ENCODE measurements at regions not wholly inside any gene's neighbourhood (a gene's known extent, or its start where the extent isn't known, plus 50 kb on each side); places are given as distances from the start of the nearest gene placed in this dataset.

DNA sequence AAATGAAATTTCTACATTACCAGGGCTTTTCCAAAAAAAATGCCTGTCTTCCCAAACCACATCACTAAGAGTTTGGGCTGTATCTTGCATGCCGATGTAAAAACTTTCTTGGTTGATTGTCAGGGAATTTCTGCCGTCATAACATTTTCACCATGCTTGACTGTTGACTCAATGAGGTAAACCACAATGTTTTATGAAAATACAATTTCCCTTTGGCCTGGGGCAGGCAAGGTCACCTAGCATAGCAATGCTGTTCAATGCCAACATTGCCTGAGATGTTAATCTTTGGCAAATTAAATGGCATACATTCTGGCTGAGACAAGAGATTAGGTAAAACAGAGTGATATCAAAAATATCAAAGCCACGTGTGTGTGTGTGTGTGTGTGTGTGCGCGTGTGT is 137.1 kb upstream of the TBL1X start:
- TF ChIP-seq CTCF (IDR thresholded peaks at IDR 0.05; ENCODE audit: unreplicated experiment): no peak
- DNase-seq (ENCODE audit: low spot score): no peak
- Mint-ChIP-seq H3K9me3 (ENCODE audit: unreplicated experiment) (no peaks in the 10 kb centered on the region), H3K4me3 (ENCODE audit: unreplicated experiment) (no peak overlapping the region), H3K27me3 (ENCODE audit: unreplicated experiment) (peaks cover 2% of the 10 kb centered on the region), H3K4me1 (ENCODE audit: unreplicated experiment) (no peaks in the 10 kb centered on the region), H3K36me3 (ENCODE audit: low read depth, unreplicated experiment) (no peaks in the 10 kb centered on the region), H3K27ac (ENCODE audit: unreplicated experiment) (no peak overlapping the region)

DNA sequence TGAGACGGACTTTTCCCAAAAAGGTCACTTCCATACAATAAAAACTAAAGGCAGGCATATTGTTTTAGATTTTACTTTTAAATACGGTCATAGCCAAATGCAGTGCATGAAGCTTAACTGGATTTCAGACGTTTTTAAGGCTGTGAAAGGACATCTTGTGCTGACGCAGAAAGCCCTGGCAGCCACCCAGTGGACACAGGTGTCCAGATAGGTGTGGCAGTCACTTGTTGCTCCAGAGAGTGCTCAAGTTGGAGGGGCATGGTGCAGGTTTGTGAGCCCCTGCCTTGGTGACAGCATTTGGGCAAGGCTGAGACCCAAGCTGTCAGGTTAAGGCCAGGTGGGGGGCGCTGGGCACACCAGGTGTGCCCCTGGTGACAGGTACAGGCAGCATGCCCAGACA is 135.8 kb upstream of the TBL1X start:
- H3K9me3 Mint-ChIP-seq (ENCODE audit: unreplicated experiment): no peaks in the 10 kb centered on the region
- no peaks in the 10 kb centered on the region for H3K4me1 Mint-ChIP-seq (ENCODE audit: unreplicated experiment)
- TF ChIP-seq CTCF (IDR thresholded peaks at IDR 0.05; ENCODE audit: unreplicated experiment): no peak

GRCh38 chrX:9330249-9330982 is 134.4 kb upstream of the TBL1X start:
- no peaks in the 10 kb centered on the region for H3K36me3 Mint-ChIP-seq (ENCODE audit: low read depth, unreplicated experiment)
- no peak for DNase-seq (ENCODE audit: low spot score)
- no peak overlapping the region for H3K27ac Mint-ChIP-seq (ENCODE audit: unreplicated experiment)
- no peaks in the 10 kb centered on the region for H3K9me3 Mint-ChIP-seq (ENCODE audit: unreplicated experiment)
- no peak overlapping the region for H3K4me3 Mint-ChIP-seq (ENCODE audit: unreplicated experiment)
- peaks cover 2% of the 10 kb centered on the region for H3K27me3 Mint-ChIP-seq (ENCODE audit: unreplicated experiment)
- H3K4me1 Mint-ChIP-seq (ENCODE audit: unreplicated experiment): no peaks in the 10 kb centered on the region
- TF ChIP-seq CTCF (IDR thresholded peaks at IDR 0.05; ENCODE audit: unreplicated experiment): no peak

More for the DNA sequence above, 135.8 kb upstream of the TBL1X start:
- Mint-ChIP-seq H3K4me3 (ENCODE audit: unreplicated experiment) (no peak overlapping the region), H3K36me3 (ENCODE audit: low read depth, unreplicated experiment) (no peaks in the 10 kb centered on the region), H3K27me3 (ENCODE audit: unreplicated experiment) (peaks cover 2% of the 10 kb centered on the region), H3K27ac (ENCODE audit: unreplicated experiment) (no peak overlapping the region)
- no peak for DNase-seq (ENCODE audit: low spot score)

- Mint-ChIP-seq H3K27me3 (ENCODE audit: unreplicated experiment) (no peaks in the 10 kb centered on the region), H3K36me3 (ENCODE audit: low read depth, unreplicated experiment) (no peaks in the 10 kb centered on the region), H3K4me1 (ENCODE audit: unreplicated experiment) (peaks cover 7% of the 10 kb centered on the region), H3K9me3 (ENCODE audit: unreplicated experiment) (no peaks in the 10 kb centered on the region), H3K4me3 (ENCODE audit: unreplicated experiment) (no peak overlapping the region), H3K27ac (ENCODE audit: unreplicated experiment) (no peak overlapping the region)
- TF ChIP-seq CTCF (IDR thresholded peaks at IDR 0.05; ENCODE audit: unreplicated experiment): no peak
- no peak for DNase-seq (ENCODE audit: low spot score)
These were observed 130.8 kb upstream of the TBL1X start for GRCh38 chrX:9333873-9334560.

GRCh38 chrX:9335251-9335650 is 129.6 kb upstream of the TBL1X start:
- no peak overlapping the region for H3K27ac Mint-ChIP-seq (ENCODE audit: unreplicated experiment)
- H3K36me3 Mint-ChIP-seq (ENCODE audit: low read depth, unreplicated experiment): no peaks in the 10 kb centered on the region
- no peak for TF ChIP-seq CTCF (IDR thresholded peaks at IDR 0.05; ENCODE audit: unreplicated experiment)
- H3K4me3 Mint-ChIP-seq (ENCODE audit: unreplicated experiment): no peak overlapping the region
- H3K4me1 Mint-ChIP-seq (ENCODE audit: unreplicated experiment): peaks cover 7% of the 10 kb centered on the region
- DNase-seq (ENCODE audit: low spot score): no peak
- H3K27me3 Mint-ChIP-seq (ENCODE audit: unreplicated experiment): no peaks in the 10 kb centered on the region
- H3K9me3 Mint-ChIP-seq (ENCODE audit: unreplicated experiment): no peaks in the 10 kb centered on the region
